Skeletal muscle satellite cell (primary cell): ENCODE measurements at regions not wholly inside any gene's neighbourhood (a gene's known extent, or its start where the extent isn't known, plus 50 kb on each side); places are given as distances from the start of the nearest gene placed in this dataset.

Experiments used
- H3K27me3 ChIP-seq: 2 replicates; pipeline ENCODE4 v1.7.0; 2013; ENCODE audit warnings: low read length; ENCODE audit not compliant: control insufficient read depth, insufficient read depth
- H3K36me3 ChIP-seq: 2 replicates; pipeline ENCODE4 v1.7.0; 2013; ENCODE audit warnings: mild to moderate bottlenecking, control low read depth, low read length; ENCODE audit not compliant: insufficient read depth
- H3K4me1 ChIP-seq: 2 replicates; pipeline ENCODE4 v1.7.0; 2013; ENCODE audit warnings: low read length; ENCODE audit not compliant: control insufficient read depth, insufficient read depth
- H3K4me2 ChIP-seq: 2 replicates; pipeline ENCODE4 v1.7.0; 2013; ENCODE audit warnings: mild to moderate bottlenecking, low read length
- H3K4me3 ChIP-seq: 2 replicates; pipeline ENCODE4 v1.7.0; 2013; ENCODE audit warnings: low read length
- H3K9ac ChIP-seq: 2 replicates; pipeline ENCODE4 v1.7.0; 2013; ENCODE audit warnings: mild to moderate bottlenecking, low read depth, low read length, moderate library complexity
- H3K9me3 ChIP-seq: replicated peaks from 2 replicates; pipeline ENCODE4 v1.7.0; 2013; ENCODE audit warnings: mild to moderate bottlenecking, control low read depth, low read length

DNA sequence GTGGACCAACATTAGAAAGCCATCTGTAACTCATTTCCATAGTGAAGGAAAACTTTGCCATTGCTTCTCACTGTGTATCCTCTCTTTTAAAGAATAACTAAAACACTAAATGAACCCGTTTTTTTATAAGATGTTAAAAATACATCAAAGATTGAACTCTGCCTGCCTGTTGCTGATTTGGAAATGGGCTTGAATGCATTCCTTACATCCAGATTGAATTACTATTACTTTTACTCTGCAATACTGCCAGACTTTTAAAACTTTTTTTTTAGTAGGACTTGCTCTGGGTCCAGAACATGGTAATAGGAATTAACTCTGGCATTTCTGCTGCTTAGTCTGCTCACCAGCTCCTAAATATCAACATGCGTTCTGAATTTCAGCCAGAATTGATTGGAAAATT lies 176.8 kb upstream of the PAPPA start:
- Histone ChIP-seq H3K27me3 (no peaks in the 10 kb centered on the region), H3K9me3 (no peaks in the 10 kb centered on the region)

DNA sequence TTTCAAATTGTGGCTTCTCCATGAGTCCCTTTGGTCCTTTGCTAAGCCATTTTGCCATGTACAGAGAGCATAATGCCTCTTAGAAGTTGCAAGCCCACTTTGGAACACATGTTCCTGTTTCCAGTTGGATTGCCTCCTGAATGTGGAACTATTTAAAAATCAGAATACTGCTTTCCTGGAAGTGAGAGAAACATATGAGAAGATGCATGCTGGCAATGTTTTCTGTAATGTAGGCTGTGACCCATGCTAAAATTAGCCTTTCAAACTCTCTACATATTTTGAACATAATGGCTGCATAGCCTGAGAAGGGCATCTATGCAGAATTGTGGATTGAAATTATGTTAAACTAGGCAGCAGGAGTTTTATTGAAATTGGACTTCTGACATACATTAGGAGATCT lies 175.5 kb upstream of the PAPPA start:
- Histone ChIP-seq H3K27me3 (no peaks in the 10 kb centered on the region), H3K36me3 (no peaks in the 10 kb centered on the region), H3K9me3 (no peaks in the 10 kb centered on the region), H3K4me3 (no peak overlapping the region), H3K9ac (no peak overlapping the region), H3K4me1 (peaks cover 3% of the 10 kb centered on the region), H3K4me2 (no peak overlapping the region)

More for the DNA sequence above, 176.8 kb upstream of the PAPPA start:
- Histone ChIP-seq H3K36me3 (no peaks in the 10 kb centered on the region), H3K9ac (no peak overlapping the region), H3K4me2 (no peak overlapping the region), H3K4me3 (no peak overlapping the region), H3K4me1 (peaks cover 15% of the 10 kb centered on the region)

DNA sequence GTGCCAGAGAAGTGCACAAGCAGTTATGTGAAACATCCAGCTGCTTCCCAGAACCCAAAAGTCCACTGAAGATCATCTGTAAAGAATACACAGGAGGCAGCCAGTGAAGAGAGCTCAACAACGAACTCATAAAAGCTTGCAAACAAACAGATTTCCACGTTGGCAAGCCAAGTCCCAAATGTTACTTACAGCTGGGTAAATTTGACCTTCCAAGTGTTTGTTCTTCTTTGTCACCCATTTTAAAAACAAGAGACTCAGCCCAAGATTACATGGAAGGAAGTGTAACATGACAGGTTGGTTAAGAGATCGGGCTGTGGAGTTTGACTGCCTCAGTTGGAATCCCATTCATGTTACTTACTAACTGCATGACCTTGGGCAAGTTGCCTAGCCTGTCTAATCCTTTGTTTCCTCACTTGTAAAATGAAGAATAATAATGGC lies 174.9 kb upstream of the PAPPA start:
- Histone ChIP-seq H3K4me2 (no peak overlapping the region), H3K9ac (no peak overlapping the region), H3K4me1 (no peaks in the 10 kb centered on the region), H3K27me3 (no peaks in the 10 kb centered on the region), H3K4me3 (no peak overlapping the region), H3K36me3 (no peaks in the 10 kb centered on the region), H3K9me3 (no peaks in the 10 kb centered on the region)

DNA sequence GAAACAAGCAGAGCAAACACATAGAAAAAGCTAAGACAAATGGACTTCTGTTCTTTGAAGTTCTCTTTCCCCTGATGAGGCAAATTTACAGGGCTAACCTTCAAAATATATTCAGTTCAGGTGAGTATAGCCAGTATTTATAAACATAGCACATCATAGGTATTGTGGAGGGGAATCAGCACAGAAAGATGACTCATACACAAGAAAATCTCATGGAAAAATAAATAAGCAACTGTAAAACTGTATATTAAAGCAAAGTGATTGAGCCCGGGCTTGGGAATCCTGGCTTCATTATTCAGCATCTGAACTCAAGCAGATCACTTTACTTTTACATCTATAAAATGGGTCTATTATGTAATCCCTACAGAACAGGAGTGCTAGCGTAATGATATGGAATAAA lies 173.5 kb upstream of the PAPPA start:
- no peaks in the 10 kb centered on the region for H3K4me1 ChIP-seq
- H3K9me3 ChIP-seq, result no peaks in the 10 kb centered on the region
- no peak overlapping the region for H3K4me3 ChIP-seq
- no peak overlapping the region for H3K9ac ChIP-seq
- H3K36me3 ChIP-seq, result no peaks in the 10 kb centered on the region
- no peak overlapping the region for H3K4me2 ChIP-seq
- no peaks in the 10 kb centered on the region for H3K27me3 ChIP-seq

DNA sequence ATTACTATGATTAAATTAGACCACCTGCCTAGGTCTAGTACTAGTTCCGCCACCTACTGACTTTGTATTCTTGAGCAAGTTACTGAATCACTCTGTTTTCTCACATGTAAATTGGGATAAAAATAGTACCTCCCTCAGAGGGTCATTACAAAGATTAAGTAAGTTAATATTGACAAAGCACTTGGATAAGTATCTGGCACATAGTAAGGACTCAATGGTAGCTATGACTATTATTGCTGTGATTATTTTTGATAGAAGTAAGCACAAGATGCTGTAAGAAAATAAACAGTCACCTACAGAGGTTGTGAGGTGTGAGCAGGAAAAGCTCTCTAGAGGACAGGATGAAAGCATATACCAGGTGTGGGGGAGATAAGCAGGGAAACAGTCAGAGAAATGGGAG lies 173.1 kb upstream of the PAPPA start:
- Histone ChIP-seq H3K36me3 (no peaks in the 10 kb centered on the region), H3K9ac (no peak overlapping the region), H3K9me3 (no peaks in the 10 kb centered on the region), H3K4me1 (no peaks in the 10 kb centered on the region), H3K4me2 (no peak overlapping the region), H3K27me3 (no peaks in the 10 kb centered on the region), H3K4me3 (no peak overlapping the region)

DNA sequence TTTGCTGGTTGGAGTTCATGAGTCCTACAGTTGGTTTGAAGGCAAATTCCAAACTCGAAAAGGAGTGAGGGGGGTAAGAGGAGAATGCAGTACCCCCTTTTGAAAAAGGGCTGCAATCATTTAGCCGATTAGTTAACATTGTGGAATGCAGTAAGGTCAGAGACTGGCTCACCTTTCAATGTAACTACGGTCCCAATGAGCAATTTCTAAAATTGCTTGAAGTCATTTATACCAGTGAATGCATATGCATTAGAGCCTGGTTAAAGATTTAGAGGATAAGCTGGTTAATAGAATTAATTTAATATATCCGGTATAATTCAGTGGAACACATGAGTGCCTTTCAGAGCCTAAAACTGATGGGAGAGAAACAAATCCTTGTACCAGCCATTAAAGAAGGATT lies 172.6 kb upstream of the PAPPA start:
- Histone ChIP-seq H3K4me1 (no peaks in the 10 kb centered on the region), H3K4me3 (no peak overlapping the region), H3K27me3 (no peaks in the 10 kb centered on the region), H3K36me3 (no peaks in the 10 kb centered on the region), H3K9me3 (no peaks in the 10 kb centered on the region), H3K9ac (no peak overlapping the region), H3K4me2 (no peak overlapping the region)

DNA sequence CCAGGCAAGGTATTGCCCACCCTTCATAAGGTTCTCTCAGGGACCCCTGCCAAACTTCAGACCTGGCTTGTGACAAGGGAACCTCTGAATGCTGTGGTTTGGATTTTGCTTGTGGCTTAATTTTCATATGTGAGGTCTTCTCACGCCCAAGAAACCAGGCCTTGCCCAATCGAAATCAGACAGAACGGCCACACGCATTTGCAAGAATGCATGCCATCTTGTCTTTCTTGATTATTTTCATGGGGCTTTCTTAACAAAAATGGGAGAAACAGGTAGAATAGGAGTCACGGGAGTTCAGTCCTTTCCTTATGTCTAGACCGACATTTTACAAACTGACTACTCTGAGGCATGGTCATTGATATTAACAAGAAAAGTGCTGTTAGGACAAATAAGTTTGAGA lies 170.2 kb upstream of the PAPPA start:
- Histone ChIP-seq H3K9ac (no peak overlapping the region), H3K4me1 (no peaks in the 10 kb centered on the region), H3K9me3 (no peaks in the 10 kb centered on the region), H3K4me3 (no peak overlapping the region), H3K4me2 (no peak overlapping the region), H3K36me3 (no peaks in the 10 kb centered on the region), H3K27me3 (no peaks in the 10 kb centered on the region)

DNA sequence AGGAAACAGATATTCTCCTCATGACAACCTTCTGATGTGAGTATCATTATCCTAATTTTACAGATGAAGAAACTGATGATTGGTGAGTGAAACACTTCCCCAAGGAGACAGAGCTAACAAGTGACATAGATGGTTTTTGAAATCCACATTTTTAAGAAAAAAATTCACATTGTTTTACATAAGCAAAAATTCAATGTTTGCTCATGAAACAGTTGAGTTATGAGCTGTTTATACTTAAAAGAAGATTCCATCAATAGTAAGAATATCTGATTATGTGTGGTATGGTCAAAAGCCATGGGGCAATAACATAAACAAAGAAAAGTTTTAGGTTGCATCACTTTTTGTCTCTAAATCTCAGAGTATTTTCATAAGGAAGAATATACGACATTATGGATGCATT lies 167.9 kb upstream of the PAPPA start:
- no peak overlapping the region for H3K4me2 ChIP-seq
- H3K36me3 ChIP-seq, result no peaks in the 10 kb centered on the region
- no peak overlapping the region for H3K9ac ChIP-seq
- no peaks in the 10 kb centered on the region for H3K9me3 ChIP-seq
- H3K4me1 ChIP-seq, result peaks cover 10% of the 10 kb centered on the region
- H3K4me3 ChIP-seq, result no peak overlapping the region
- no peaks in the 10 kb centered on the region for H3K27me3 ChIP-seq

DNA sequence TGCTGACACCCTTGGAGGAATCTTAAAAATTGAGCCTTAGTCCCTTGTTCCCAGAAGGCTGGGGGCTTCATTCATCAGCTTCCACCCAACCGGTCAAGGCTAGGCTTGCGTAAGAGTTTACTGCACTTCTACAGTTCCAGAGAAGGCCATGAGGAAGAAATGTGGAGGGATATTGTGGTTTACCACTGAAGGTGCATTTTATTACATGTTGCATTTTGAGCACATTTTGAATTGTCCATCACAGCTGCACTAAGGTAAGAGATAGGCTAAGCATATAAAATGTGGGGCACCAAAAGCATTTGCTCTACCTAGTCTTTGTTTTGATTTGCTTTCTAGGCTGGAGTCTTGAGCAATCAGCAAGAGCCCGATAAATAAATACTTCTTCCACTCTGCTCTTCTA lies 167.1 kb upstream of the PAPPA start:
- Histone ChIP-seq H3K36me3 (no peaks in the 10 kb centered on the region), H3K27me3 (no peaks in the 10 kb centered on the region), H3K9ac (no peak overlapping the region), H3K4me2 (no peak overlapping the region), H3K4me3 (no peak overlapping the region), H3K9me3 (no peaks in the 10 kb centered on the region), H3K4me1 (peaks cover 10% of the 10 kb centered on the region)

DNA sequence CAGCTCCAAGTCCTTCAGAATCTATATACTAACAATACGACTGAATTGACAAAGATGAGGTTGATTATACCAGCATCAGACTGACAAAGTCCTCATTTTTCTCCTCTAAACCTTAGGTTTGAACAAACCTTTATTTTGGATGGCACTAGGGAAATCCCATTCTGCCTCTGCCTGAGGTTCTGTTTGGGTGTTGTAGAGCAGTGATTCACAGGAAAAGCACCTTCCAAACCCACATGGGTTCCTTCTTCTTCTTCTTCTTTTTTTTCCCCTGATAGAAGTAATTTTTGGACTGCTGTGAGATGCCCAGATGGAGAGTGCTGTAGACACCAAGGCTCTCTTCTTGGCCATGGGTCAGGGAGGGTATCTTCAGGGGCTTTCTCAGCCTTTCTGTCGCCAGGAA lies 164.9 kb upstream of the PAPPA start:
- H3K4me1 ChIP-seq, result peaks cover 17% of the 10 kb centered on the region
- no peak overlapping the region for H3K9ac ChIP-seq
- no peaks in the 10 kb centered on the region for H3K9me3 ChIP-seq
- H3K27me3 ChIP-seq, result no peaks in the 10 kb centered on the region
- H3K4me2 ChIP-seq, result no peak overlapping the region
- no peaks in the 10 kb centered on the region for H3K36me3 ChIP-seq
- no peak overlapping the region for H3K4me3 ChIP-seq

DNA sequence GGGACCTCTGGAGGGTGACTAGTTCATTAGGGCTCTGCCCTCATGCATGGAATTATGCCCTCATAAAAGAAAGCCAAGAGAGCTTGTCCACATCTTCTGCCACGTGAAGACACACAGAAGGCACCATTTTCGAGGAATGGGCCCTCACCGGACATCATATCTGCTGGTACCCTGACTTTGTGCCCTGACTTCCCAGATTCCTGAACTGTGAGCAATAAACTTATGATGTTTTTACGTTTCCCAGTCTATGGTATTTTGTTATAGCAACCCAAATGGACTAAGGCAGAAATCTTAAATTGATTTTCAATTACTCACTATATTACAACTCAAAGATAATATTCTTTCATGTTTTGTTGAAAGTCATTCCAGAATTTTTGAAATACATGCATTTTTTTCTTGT lies 163.8 kb upstream of the PAPPA start:
- Histone ChIP-seq H3K4me3 (no peak overlapping the region), H3K9ac (no peak overlapping the region), H3K4me2 (no peak overlapping the region), H3K36me3 (no peaks in the 10 kb centered on the region), H3K4me1 (peaks cover 17% of the 10 kb centered on the region), H3K9me3 (no peaks in the 10 kb centered on the region), H3K27me3 (no peaks in the 10 kb centered on the region)

DNA sequence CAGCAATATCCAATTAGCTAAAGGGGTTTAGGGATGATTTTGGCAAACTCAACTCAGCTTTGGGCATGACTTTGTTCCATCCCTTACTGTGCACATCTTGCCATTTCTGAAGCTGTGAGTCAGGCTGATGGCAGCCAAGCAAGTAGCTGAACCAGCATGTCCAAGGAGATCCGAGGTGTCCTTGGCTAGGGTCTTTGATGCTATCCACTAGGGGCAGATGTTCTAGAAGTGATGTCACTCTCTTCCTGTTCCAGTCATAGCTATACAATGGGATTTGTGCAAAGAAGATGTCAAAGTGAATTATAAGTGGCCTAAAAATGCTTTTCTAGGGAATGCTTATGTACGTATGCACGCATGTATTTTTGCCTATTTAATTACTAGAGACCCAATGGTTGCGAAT lies 160.8 kb upstream of the PAPPA start:
- no peak overlapping the region for H3K4me3 ChIP-seq
- H3K4me2 ChIP-seq, result no peak overlapping the region
- H3K27me3 ChIP-seq, result no peaks in the 10 kb centered on the region
- no peaks in the 10 kb centered on the region for H3K9me3 ChIP-seq
- no peaks in the 10 kb centered on the region for H3K36me3 ChIP-seq
- H3K4me1 ChIP-seq, result peaks cover 38% of the 10 kb centered on the region
- no peak overlapping the region for H3K9ac ChIP-seq
